GM18870 (cell line): ENCODE measurements at regions not wholly inside any gene's neighbourhood (a gene's known extent, or its start where the extent isn't known, plus 50 kb on each side); places are given as distances from the start of the nearest gene placed in this dataset.
A peak's percentile ranks its signal among the peaks of the same experiment; 100 is the strongest.

Source experiments
- ATAC-seq: cut with Tn5 transposase; IDR thresholded peaks from one replicate; pipeline ENCODE4 v1.9.1; 2021; ENCODE audit warnings: moderate library complexity; ENCODE audit not compliant: unreplicated experiment

DNA sequence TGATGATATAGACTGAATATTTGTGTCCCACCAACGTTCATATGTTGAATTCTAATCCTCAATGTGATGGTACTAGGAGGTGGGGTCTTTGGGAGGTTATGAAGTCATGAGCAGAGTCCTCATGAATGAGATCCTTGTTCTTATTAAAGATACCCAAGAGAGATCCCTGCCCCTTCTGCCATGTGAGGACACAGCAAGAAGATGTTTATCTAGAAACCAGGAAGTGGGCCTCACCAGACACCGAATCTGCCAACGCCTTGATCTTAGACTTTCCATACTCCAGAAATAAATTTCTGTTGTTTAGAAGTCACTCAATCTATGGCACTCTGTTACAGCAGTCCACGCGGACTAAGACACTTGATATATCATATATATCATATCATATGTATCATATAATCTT, 67.7 kb upstream of the GCM1 start:
- ATAC-seq, result no peak

DNA sequence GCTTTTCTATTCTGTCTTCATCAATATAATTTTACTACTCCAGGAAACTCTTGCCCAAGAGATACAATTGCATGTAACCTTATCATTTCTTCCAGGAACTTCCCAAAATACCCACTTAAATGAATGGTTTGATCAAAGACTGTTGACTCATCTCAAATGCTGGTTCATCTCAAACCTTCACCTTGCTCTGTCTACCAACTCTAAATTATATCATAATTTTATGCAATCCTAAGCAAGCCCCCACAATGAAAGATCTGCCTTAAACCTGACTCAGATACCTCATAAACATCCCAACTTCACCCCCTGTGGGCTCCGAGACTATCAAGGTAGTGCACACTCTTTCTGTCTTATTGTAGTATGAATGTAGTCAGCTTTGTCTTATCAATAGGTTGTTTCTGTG, 65.5 kb upstream of the GCM1 start:
- no peak for ATAC-seq

DNA sequence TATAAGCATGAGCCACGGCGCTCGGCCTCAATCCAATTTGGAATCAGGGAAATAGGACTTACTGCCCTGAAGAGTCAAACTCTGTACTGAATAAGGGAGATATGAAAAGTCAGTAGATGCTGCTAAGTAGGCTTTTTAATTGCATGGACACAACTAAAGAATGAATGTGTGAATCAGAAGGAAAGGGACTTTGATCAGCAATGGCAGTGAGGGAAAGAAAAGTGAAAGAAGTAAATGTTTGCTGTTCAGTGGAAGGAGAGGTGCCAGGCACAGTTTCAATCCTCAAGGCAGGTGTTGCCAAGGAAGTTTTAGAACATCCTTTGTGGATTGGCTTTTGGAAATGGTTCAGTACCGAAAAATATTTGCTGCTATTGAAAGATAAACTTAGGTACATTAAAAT, 62.2 kb upstream of the GCM1 start:
- no peak for ATAC-seq

DNA sequence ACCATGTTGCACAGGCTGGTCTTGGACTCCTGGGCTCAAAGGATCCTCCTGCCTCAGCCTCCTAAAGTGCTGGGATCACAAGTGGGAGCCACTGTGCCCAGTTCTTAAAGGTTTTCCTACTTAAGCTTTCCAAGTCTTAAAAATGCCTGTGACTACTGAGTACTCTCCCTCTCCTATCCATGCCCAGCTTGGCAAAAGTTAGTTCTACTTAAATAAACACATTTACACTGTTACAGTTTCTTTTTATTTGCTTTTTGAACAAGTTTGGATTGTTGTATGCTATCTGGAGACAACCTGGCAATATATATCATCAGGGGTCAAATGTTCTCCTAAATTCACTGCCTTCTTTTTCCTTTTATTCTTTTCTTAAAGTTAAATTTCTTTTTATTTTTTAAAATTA, 61.0 kb upstream of the GCM1 start:
- ATAC-seq, result no peak

DNA sequence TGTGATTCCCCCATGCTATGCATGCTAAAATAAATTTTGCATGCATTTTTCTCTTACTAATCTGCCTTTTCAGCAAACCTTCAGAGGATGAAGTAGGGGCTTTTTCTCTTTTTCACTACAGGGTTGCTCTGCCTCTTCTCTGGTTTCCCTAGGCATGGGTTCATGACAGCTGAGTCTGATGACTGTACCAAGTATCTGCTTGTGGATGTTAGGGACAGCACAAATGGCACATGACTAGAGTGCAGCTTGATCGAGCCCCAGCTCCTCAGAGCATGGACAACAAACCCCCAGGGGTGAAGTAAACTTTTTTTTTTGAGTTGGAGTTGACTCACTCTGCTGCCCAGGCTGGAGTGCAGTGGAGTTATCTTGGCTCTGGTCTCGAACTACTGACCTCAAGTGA, 57.1 kb upstream of the GCM1 start:
- no peak for ATAC-seq

DNA sequence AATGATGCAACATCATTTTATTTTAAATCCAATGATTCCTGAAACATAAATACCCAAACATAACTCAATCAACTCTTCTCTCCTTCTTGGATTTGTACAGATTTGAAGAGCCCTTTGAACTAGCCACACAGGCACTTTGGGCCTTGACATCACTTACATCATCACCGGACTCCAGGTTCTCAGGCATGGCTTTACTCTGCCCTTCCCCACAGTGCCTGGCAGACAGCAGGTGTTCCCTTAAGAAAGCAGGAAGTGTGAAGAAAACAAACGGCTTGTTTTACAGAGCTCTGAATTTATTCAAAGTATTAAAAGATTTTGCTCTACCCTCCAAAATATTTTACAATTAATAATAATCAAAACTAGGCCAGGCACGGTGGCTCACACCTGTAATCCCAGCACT, 54.8 kb upstream of the GCM1 start:
- ATAC-seq, result no peak

DNA sequence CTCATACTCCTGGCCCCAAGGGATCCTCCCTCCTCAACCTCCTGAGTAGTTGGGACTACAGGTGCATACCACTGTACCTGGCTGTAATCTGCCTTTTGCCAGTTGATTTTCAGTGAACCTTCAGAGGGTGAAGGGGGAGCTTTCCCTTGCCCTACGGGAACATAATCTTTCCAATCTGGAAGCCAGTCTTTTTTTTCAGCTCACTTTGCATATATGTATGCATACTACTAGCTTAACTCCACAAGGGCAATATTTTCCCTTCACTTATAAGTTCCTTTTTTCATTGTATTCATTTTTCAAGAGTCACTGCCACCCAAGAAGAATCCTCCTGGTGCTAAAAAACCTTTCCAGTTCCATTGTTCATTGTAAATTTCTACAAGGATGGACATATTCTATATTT, 53.4 kb upstream of the GCM1 start:
- no peak for ATAC-seq

DNA sequence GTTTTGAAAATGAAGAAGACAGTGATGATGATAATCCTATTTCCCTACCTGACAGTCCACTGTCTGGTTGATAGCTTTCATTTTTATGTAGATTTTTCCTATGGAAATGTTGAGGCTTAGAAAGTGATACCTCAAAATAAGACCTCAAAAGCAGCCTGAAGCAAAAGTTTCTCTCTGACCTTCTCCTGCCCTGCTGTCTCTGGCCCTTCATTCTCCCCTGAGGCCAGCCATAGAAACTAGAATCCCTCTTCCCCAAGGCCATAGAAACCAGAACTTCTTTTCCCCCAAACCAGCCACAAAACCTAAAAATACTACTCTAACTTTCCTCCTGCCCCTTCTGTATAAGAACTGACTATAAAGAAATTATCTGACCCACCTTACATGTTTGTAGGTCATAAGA, 52.6 kb upstream of the GCM1 start:
- no peak for ATAC-seq

DNA sequence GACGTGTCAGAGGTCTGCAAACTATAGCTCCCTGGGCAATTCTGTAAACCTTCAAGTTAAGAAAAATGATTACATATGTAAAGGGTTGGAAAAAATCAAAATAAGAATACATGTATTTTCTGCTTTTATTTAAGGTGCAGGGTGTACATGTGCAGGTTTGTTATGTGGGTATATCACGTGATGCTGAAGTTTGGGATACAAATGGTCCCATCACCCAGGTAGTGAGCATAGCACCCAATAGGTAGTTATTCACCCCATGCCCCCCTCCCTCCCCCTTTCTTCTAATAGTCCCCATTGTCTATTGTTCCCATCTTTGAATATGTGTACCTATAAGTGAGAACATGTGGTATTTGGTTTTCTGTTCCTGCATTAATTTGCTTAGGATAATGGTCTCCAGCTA, 51.1 kb upstream of the GCM1 start:
- no peak for ATAC-seq

DNA sequence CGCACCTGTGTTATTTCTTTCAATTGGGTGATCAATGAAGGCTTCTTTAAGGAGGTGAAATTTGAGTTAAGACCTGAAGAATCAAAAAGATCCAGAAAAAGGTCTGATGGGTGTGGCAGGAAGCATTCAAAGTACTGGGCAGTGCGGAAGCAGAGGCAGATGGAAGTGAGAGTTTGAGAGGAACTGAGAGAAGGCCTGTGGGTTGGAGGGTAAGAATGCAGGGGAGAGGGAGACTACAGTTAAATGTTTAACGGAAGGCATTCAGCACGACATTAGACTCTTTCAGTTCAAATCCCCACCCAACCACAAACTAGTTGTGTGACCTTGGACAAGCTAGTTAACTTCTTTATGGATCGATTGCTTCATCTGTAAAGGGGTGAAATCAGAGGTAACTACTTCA, 50.5 kb upstream of the GCM1 start:
- ATAC-seq, result peak; percentile 97
